ENCODE measurements at regions not wholly inside any gene's neighbourhood (a gene's known extent, or its start where the extent isn't known, plus 50 kb on each side); places are given as distances from the start of the nearest gene placed in this dataset.

DNA sequence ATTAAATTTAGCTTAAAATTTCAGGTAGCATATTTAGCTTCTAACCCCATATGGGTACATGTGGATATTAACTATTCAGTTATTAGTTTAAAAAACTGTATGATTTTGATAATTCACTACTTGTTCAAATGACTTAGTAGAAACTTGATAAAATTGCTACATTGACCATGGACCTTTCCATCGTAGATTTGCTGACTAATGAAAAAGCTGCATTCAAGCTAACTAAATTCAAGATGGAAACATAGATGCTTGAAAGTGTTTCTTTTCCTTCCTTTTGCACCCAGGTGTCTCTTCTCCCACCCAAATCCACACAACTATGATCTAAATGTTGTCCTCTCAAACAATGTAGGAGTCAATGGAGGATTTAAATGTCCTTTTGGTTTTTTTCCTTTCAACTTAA, 439.2 kb downstream of the TBC1D4 start:
- H3K4me3 ChIP-seq (ENCODE audit: low read length) = no peak overlapping the region
- TF ChIP-seq, protein P1, sequence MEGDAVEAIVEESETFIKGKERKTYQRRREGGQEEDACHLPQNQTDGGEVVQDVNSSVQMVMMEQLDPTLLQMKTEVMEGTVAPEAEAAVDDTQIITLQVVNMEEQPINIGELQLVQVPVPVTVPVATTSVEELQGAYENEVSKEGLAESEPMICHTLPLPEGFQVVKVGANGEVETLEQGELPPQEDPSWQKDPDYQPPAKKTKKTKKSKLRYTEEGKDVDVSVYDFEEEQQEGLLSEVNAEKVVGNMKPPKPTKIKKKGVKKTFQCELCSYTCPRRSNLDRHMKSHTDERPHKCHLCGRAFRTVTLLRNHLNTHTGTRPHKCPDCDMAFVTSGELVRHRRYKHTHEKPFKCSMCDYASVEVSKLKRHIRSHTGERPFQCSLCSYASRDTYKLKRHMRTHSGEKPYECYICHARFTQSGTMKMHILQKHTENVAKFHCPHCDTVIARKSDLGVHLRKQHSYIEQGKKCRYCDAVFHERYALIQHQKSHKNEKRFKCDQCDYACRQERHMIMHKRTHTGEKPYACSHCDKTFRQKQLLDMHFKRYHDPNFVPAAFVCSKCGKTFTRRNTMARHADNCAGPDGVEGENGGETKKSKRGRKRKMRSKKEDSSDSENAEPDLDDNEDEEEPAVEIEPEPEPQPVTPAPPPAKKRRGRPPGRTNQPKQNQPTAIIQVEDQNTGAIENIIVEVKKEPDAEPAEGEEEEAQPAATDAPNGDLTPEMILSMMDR (conservative IDR thresholded peaks at IDR 0.05; ENCODE audit: low read depth, low read length) = no peak
- DNase-seq (ENCODE audit: low read depth) = no peak

DNA sequence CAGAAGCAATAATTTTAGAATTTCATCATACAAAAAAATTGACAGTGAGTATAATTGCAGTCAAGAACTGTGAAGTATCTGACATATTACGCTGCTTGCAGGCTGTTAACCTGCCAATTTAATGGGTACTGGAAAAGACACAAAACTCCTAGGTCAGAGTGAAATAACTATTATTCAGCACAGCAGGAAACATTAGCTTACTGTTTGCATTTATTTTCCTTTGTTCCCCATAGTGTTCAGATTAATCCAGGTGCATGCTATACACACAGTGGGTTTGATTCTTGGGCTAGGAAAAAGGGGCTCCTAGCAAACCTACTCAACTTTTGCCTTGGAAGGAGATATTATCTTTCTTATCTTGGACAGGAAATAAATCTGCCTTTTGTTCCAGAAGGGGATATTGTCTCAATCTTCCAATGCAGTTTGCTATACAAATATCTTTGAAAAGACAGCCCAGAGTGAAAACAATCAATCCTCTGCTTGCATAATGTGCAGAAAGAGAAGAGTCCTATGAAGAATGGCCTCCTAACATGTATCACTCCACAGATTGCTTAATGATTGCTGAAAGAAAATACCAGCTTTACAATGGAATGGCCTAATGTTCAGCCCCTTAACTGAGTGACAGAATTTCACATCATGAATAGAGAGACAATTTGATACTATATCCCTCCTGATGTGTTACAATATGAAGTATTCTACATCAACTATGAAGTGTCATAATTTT, 443.4 kb downstream of the TBC1D4 start:
- H3K4me3 ChIP-seq (ENCODE audit: low read length) = no peak overlapping the region
- TF ChIP-seq, protein P1 (conservative IDR thresholded peaks at IDR 0.05; ENCODE audit: low read depth, low read length) = no peak
- DNase-seq (ENCODE audit: low read depth) = no peak

DNA sequence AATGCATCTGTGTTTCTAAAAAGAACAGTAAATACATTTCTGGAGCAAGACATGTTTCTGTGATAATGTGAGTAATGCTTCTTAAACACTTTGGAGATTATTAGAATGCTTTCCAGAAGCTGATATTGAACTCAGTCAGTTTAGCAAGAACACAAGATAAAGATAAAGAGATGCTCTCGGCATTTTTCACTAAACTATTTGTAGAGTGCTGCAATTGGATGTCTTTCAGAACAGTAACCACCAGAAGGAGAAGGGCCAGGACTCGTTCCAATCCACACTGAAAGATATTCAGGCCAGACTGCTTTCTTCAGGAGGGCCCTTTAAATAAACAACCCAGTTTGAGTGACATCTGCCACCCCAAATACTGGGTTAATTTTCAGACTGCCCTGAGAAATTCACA, 456.0 kb downstream of the TBC1D4 start:
- TF ChIP-seq, protein P1 (conservative IDR thresholded peaks at IDR 0.05; ENCODE audit: low read depth, low read length) = no peak
- DNase-seq (ENCODE audit: low read depth) = no peak
- no peak overlapping the region for H3K4me3 ChIP-seq (ENCODE audit: low read length)

DNA sequence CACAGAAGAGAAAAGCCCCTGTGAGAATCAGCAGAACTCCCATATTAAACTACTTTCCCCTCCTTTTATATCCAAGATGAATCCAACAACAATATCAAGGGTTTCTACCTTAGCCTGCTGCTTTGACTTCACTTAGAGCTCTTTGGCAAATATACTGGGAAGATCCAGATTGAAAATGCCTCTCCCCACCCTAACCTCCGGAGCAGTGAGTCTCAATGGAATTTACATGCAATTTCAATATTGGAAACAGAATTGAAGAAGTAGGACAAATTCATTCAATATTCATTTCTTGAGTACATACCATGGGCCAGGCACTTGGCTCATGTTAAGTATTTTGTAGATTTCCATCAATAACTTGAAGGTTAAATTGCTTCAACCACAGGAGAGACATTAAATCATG, 457.4 kb downstream of the TBC1D4 start:
- no peak overlapping the region for H3K4me3 ChIP-seq (ENCODE audit: low read length)
- TF ChIP-seq, protein P1 (conservative IDR thresholded peaks at IDR 0.05; ENCODE audit: low read depth, low read length) = no peak
- no peak for DNase-seq (ENCODE audit: low read depth)

DNA sequence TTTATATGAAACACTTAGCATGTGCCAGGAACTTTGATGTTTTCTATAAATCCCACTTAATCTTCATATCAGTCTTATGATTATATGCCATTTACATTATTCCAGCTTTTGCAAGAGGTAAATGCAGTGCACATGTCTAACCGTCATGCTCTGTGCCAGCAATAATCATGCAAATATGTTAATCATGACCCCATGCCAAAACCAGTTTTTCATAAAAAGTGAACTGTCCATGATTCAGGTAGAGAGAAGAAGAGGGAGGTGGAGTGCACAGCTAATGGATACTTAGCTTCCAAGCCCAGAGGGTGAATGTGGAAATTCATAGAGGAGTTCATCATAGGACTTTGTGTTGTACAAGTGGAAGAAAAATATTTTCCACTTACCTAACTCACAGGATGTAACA, 458.4 kb downstream of the TBC1D4 start:
- no peak overlapping the region for H3K4me3 ChIP-seq (ENCODE audit: low read length)
- TF ChIP-seq, protein P1 (conservative IDR thresholded peaks at IDR 0.05; ENCODE audit: low read depth, low read length) = no peak

DNA sequence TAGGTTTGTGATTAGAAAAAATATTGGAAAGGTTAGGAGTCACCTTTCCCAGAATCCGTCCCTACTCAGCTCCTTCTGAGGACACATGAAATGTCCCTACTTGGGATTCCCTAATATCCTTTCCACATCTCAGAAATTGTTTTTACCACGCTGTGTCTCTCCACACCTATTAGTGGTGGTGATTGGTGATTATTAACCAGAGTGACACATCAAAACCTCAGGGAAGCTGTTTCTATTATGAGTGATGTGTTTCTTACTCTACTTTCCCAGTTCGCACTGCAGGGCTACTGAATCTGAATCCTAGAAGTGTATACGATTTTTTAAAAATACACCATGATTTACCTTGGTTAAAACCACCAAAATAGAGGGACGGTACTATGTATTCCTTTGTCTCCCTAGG, 460.8 kb downstream of the TBC1D4 start:
- no peak for DNase-seq (ENCODE audit: low read depth)
- TF ChIP-seq, protein P1 (conservative IDR thresholded peaks at IDR 0.05; ENCODE audit: low read depth, low read length) = no peak
- H3K4me3 ChIP-seq (ENCODE audit: low read length) = no peak overlapping the region

More for the DNA sequence above, 458.4 kb downstream of the TBC1D4 start:
- no peak for DNase-seq (ENCODE audit: low read depth)

DNA sequence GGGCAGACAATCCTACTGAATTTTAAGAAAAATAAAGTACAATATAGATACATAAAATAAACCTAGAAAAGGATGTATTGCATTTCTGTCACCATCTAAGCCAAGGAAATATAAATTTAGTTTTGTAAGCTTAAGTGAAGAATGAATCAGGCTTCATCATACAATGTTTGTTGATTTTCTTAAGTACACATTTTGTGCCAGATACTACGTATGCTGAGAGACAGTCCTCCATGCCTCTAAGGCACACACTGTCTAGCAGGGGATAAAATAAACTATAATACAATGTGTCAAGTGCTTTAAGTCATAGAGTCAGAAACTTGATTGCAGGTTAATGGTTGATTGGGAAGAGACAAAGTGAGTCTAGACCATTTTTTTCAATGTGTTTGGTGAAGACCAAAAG, 465.7 kb downstream of the TBC1D4 start:
- no peak overlapping the region for H3K4me3 ChIP-seq (ENCODE audit: low read length)
- no peak for DNase-seq (ENCODE audit: low read depth)
- TF ChIP-seq, protein P1 (conservative IDR thresholded peaks at IDR 0.05; ENCODE audit: low read depth, low read length) = no peak

Data from retinal pigment epithelial cell (primary cell).